Trophoblast cell (in vitro differentiated cells and primary cell): ENCODE measurements at regions not wholly inside any gene's neighbourhood (a gene's known extent, or its start where the extent isn't known, plus 50 kb on each side); places are given as distances from the start of the nearest gene placed in this dataset.

Experiments
- DNase-seq, 2 donors: peaks; one replicate each; pipeline ENCODE4 v3.0.0-alpha.2; 2016
- H2AFZ ChIP-seq: 2 replicates; pipeline ENCODE4 v1.6.1; 2013; ENCODE audit warnings: low read length, moderate library complexity, mild to moderate bottlenecking; ENCODE audit not compliant: insufficient read depth, poor library complexity
- H2AK5ac ChIP-seq: 2 replicates; pipeline ENCODE4 v1.6.1; 2013; ENCODE audit warnings: mild to moderate bottlenecking, low read length
- H2BK120ac ChIP-seq: 2 replicates; pipeline ENCODE4 v1.6.1; 2013; ENCODE audit warnings: low read length, mild to moderate bottlenecking, moderate library complexity; ENCODE audit not compliant: insufficient read depth, poor library complexity
- H2BK12ac ChIP-seq: 2 replicates; pipeline ENCODE4 v1.6.1; 2013; ENCODE audit warnings: mild to moderate bottlenecking, low read length, moderate library complexity
- H2BK5ac ChIP-seq: 2 replicates; pipeline ENCODE4 v1.6.1; 2013; ENCODE audit warnings: low read length, low read depth, moderate library complexity, mild to moderate bottlenecking; ENCODE audit not compliant: poor library complexity
- H3K14ac ChIP-seq: 2 replicates; pipeline ENCODE4 v1.6.1; 2013; ENCODE audit warnings: mild to moderate bottlenecking, low read length
- H3K18ac ChIP-seq: 2 replicates; pipeline ENCODE4 v1.6.1; 2013; ENCODE audit warnings: mild to moderate bottlenecking, low read length
- H3K23ac ChIP-seq: 2 replicates; pipeline ENCODE4 v1.6.1; 2013; ENCODE audit warnings: low read length
- H3K27ac ChIP-seq: 2 replicates; pipeline ENCODE4 v1.5.1; 2013; ENCODE audit warnings: low read depth, mild to moderate bottlenecking, inconsistent platforms, low read length, moderate library complexity
- H3K27me3 ChIP-seq: 2 replicates; pipeline ENCODE4 v1.6.1; 2013; ENCODE audit warnings: inconsistent platforms, mild to moderate bottlenecking, low read length, moderate library complexity; ENCODE audit not compliant: insufficient read depth
- H3K36me3 ChIP-seq, 2 experiments: 1 replicate in 1 of 2; 2 replicates in 1 of 2; pipeline ENCODE4 v1.6.1; 2013; ENCODE audit warnings: low read length in 2 of 2, mild to moderate bottlenecking in 2 of 2, moderate library complexity in 1 of 2; ENCODE audit not compliant: insufficient read depth in 2 of 2, control insufficient read depth in 1 of 2
- H3K4ac ChIP-seq: 2 replicates; pipeline ENCODE4 v1.6.1; 2013; ENCODE audit warnings: low read depth, mild to moderate bottlenecking, low read length, moderate library complexity
- H3K4me1 ChIP-seq, 2 experiments: 1 replicate in 1 of 2; 2 replicates in 1 of 2; pipeline ENCODE4 v1.6.1; 2013; ENCODE audit warnings: low read length in 2 of 2, mild to moderate bottlenecking in 2 of 2, moderate library complexity in 1 of 2; ENCODE audit not compliant: insufficient read depth in 2 of 2, control insufficient read depth in 1 of 2
- H3K4me2 ChIP-seq: 2 replicates; pipeline ENCODE4 v1.6.1; 2013; ENCODE audit warnings: inconsistent platforms, mild to moderate bottlenecking, low read length, moderate library complexity
- H3K4me3 ChIP-seq: 2 replicates; pipeline ENCODE4 v1.5.1; 2013; ENCODE audit warnings: mild to moderate bottlenecking, low read depth, low read length, inconsistent platforms
- H3K79me1 ChIP-seq: one replicate; pipeline ENCODE4 v1.6.1; 2013; ENCODE audit warnings: low read length
- H3K79me2 ChIP-seq: 2 replicates; pipeline ENCODE4 v1.6.1; 2013; ENCODE audit warnings: low read length, mild to moderate bottlenecking; ENCODE audit not compliant: control insufficient read depth, insufficient read depth, poor library complexity
- H3K9ac ChIP-seq: 2 replicates; pipeline ENCODE4 v1.6.1; 2013; ENCODE audit warnings: mild to moderate bottlenecking, low read length
- H3K9me3 ChIP-seq: 2 replicates; pipeline ENCODE4 v1.6.1; 2013; ENCODE audit warnings: low read depth, mild to moderate bottlenecking, control low read depth, inconsistent platforms, low read length; ENCODE audit not compliant: insufficient read depth
- H4K12ac ChIP-seq: 2 replicates; pipeline ENCODE4 v1.6.1; 2013; ENCODE audit warnings: low read depth, mild to moderate bottlenecking, low read length, moderate library complexity
- H4K8ac ChIP-seq: 2 replicates; pipeline ENCODE4 v1.6.1; 2013; ENCODE audit warnings: low read depth, mild to moderate bottlenecking, low read length, moderate library complexity
- H4K91ac ChIP-seq: one replicate; pipeline ENCODE4 v1.6.1; 2013; ENCODE audit warnings: low read depth, mild to moderate bottlenecking, low read length, moderate library complexity
- whole genome bisulfite sequencing: extraction: QIAGEN DNeasy Blood & Tissue Kit; methylation state at CpG from one replicate; pipeline ENCODE4 v1.1.7; 2013; ENCODE audit warnings: missing lambda C conversion rate; ENCODE audit not compliant: insufficient read length, insufficient coverage; ENCODE audit errors: extremely low coverage; 5-methylcytosine and 5-hydroxymethylcytosine counted together

DNA sequence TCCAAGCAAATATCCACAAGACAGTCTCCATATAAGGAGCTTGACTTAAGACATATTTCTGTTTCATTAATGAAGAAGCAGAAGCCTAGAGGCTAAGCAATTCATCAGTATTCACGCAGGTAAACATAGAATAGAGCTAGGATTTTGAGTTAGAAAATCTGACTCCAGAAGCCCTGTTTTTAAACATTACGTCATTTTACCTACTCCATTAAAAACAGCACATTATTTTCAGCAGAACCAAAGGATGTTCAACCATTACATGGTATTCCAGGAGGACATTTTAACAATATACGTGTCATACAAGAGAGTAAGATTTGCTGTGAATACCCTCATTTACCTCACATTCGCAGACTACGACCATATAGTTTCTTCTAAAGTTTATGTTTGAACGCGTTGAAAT, 403.3 kb upstream of the TRAM1L1 start:
- Histone ChIP-seq H3K9me3 (no peaks in the 10 kb centered on the region), H3K23ac (no peak overlapping the region), H3K4ac (no peak overlapping the region), H3K79me2 (no peaks in the 10 kb centered on the region), H3K18ac (no peak overlapping the region), H4K8ac (no peak overlapping the region), H2BK5ac (no peak overlapping the region), H3K4me3 (no peak overlapping the region), H2AFZ (no peak overlapping the region), H4K91ac (no peak overlapping the region), H3K14ac (no peak overlapping the region), H3K4me1 (no peaks in the 10 kb centered on the region), H2BK12ac (no peak overlapping the region), H3K36me3 (no peaks in the 10 kb centered on the region), H3K27me3 (no peaks in the 10 kb centered on the region), H3K9ac (no peak overlapping the region), H2AK5ac (no peak overlapping the region), H4K12ac (no peak overlapping the region), H3K79me1 (no peaks in the 10 kb centered on the region), H3K4me2 (no peak overlapping the region), H3K27ac (no peak overlapping the region), H2BK120ac (no peak overlapping the region)
- WGBS: no CpG with 5 or more reads among the region's 7 CpGs
- no peak for DNase-seq

DNA sequence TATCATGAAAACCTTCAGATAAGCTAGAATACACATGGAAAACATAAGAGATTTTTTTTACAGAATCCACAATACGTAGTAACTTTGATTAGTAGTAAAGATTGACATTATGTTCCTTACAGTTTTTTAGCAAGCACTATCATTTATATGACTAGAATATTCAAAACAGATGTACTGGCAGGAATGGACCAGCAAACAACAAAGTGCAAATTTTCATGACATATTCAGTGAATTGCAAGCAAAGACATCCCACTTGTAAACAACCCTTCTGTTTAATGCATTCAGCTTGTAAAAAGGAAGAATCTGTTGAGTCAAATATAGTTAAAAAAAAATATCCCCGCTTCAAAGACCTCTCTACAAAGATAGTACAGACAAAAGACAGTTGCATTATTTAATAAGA, 403.7 kb upstream of the TRAM1L1 start:
- no peaks in the 10 kb centered on the region for H3K79me2 ChIP-seq
- no peak overlapping the region for H3K27ac ChIP-seq
- no peaks in the 10 kb centered on the region for H3K4me1 ChIP-seq
- H2BK5ac ChIP-seq: no peak overlapping the region
- no peak overlapping the region for H2BK120ac ChIP-seq
- H3K9ac ChIP-seq: no peak overlapping the region
- no peak overlapping the region for H3K14ac ChIP-seq
- no peak overlapping the region for H2AFZ ChIP-seq
- no peak overlapping the region for H2AK5ac ChIP-seq
- no peaks in the 10 kb centered on the region for H3K9me3 ChIP-seq
- H3K4me3 ChIP-seq: no peak overlapping the region
- no peak overlapping the region for H4K91ac ChIP-seq
- no peaks in the 10 kb centered on the region for H3K36me3 ChIP-seq
- H3K23ac ChIP-seq: no peak overlapping the region
- H3K4me2 ChIP-seq: no peak overlapping the region
- no peak overlapping the region for H3K18ac ChIP-seq
- H4K8ac ChIP-seq: no peak overlapping the region
- H3K79me1 ChIP-seq: no peaks in the 10 kb centered on the region
- no peak overlapping the region for H3K4ac ChIP-seq
- no peak overlapping the region for H4K12ac ChIP-seq
- no CpG with 5 or more reads among the region's 2 CpGs for WGBS
- H3K27me3 ChIP-seq: no peaks in the 10 kb centered on the region
- no peak overlapping the region for H2BK12ac ChIP-seq
- no peak for DNase-seq

DNA sequence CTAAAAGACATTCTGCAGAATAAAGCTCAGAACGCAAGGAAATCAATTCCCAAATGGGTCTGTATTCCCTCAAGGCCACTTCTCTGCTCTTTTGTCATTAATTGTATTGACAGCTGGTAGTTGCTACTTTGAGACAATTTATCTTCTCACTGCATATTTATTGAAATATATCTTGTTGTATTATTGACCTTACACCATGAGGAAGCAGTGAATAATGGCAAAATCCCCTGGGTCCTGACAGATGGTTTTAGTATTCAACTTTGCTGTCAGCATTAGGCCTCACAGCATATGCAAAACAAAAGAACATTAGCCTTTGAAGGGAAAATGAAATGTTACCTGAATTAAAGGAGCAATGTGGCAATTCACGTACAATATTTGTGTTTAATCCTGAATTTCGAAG, 406.1 kb upstream of the TRAM1L1 start:
- no peak overlapping the region for H2BK120ac ChIP-seq
- no peak overlapping the region for H4K12ac ChIP-seq
- H2BK5ac ChIP-seq: no peak overlapping the region
- H3K9me3 ChIP-seq: no peaks in the 10 kb centered on the region
- no peaks in the 10 kb centered on the region for H3K4me1 ChIP-seq
- no peak overlapping the region for H3K4me3 ChIP-seq
- DNase-seq: no peak
- H2AK5ac ChIP-seq: no peak overlapping the region
- no peak overlapping the region for H3K23ac ChIP-seq
- no peaks in the 10 kb centered on the region for H3K79me2 ChIP-seq
- H4K91ac ChIP-seq: no peak overlapping the region
- H3K18ac ChIP-seq: no peak overlapping the region
- H3K14ac ChIP-seq: no peak overlapping the region
- H2BK12ac ChIP-seq: no peak overlapping the region
- no peak overlapping the region for H3K4ac ChIP-seq
- no peak overlapping the region for H3K9ac ChIP-seq
- H4K8ac ChIP-seq: no peak overlapping the region
- no peak overlapping the region for H3K4me2 ChIP-seq
- H3K27me3 ChIP-seq: no peaks in the 10 kb centered on the region
- no peak overlapping the region for H3K27ac ChIP-seq
- no peaks in the 10 kb centered on the region for H3K36me3 ChIP-seq
- no peak overlapping the region for H2AFZ ChIP-seq
- no peaks in the 10 kb centered on the region for H3K79me1 ChIP-seq
- no CpG with 5 or more reads among the region's 3 CpGs for WGBS

DNA sequence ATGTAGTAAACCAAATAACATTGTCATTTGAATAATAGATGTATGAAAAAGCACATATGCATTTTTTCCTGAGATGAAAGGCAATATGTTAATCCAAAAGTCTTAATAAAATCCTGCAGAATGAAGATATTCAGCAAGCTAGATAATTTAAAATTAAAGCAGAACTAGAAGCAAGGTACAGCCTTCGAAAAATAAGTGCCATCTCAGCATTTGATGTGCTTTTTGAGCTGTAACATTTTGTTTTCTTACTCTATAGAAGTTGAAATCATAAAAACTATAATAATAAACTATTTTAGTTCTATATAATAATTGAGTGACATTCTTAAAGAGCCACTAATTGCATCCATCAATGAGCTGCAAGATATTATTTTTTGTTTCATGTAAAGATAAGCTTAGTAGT, 410.4 kb upstream of the TRAM1L1 start:
- Histone ChIP-seq H3K4me3 (no peak overlapping the region), H3K23ac (no peak overlapping the region), H3K27ac (no peak overlapping the region), H2AK5ac (no peak overlapping the region), H3K36me3 (no peaks in the 10 kb centered on the region), H4K8ac (no peak overlapping the region), H3K9me3 (no peaks in the 10 kb centered on the region), H2BK12ac (no peak overlapping the region), H4K12ac (no peak overlapping the region), H2BK120ac (no peak overlapping the region), H3K4me2 (no peak overlapping the region), H3K4me1 (no peaks in the 10 kb centered on the region), H3K18ac (no peak overlapping the region), H2AFZ (no peak overlapping the region), H3K4ac (no peak overlapping the region), H3K9ac (no peak overlapping the region), H3K27me3 (no peaks in the 10 kb centered on the region), H3K79me1 (no peaks in the 10 kb centered on the region), H3K14ac (no peak overlapping the region), H2BK5ac (no peak overlapping the region), H3K79me2 (no peaks in the 10 kb centered on the region), H4K91ac (no peak overlapping the region)
- no CpG with 5 or more reads among the region's 1 CpG for WGBS
- DNase-seq: no peak
